ENCODE measurements at regions not wholly inside any gene's neighbourhood (a gene's known extent, or its start where the extent isn't known, plus 50 kb on each side); places are given as distances from the start of the nearest gene placed in this dataset.

DNA sequence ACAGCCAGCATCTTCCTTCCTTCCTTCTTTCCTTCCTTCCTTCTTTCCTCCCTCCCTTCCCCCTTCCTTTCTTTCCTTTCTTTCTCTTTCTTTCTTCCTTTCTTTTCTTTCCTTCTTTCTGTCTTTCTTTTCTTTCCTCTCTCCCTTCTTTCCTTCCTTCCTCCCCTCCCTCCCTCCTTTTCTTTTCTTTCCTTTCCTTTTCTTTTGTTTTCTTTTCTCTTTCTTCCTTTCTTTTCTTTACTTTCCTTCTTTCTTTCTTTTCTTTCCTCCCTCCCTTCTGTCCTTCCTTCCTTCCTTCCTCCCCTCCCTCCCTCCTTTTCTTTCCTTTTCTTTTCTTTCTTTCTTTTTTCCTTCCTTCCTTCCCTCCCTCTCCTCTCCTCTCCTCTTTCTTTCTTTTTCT, 296.0 kb upstream of the LRRTM4 start:
- no peak overlapping the region for H3K27ac ChIP-seq
- TF ChIP-seq ZFX (IDR thresholded peaks at IDR 0.05): no peak
- no peak for TF ChIP-seq CTCF (conservative IDR thresholded peaks at IDR 0.05)

- H3K27ac ChIP-seq: no peak overlapping the region
- TF ChIP-seq CTCF (conservative IDR thresholded peaks at IDR 0.05): no peak
- TF ChIP-seq ZFX (IDR thresholded peaks at IDR 0.05): no peak
These were observed 300.9 kb upstream of the LRRTM4 start for GRCh38 chr2:77823028-77823427.

DNA sequence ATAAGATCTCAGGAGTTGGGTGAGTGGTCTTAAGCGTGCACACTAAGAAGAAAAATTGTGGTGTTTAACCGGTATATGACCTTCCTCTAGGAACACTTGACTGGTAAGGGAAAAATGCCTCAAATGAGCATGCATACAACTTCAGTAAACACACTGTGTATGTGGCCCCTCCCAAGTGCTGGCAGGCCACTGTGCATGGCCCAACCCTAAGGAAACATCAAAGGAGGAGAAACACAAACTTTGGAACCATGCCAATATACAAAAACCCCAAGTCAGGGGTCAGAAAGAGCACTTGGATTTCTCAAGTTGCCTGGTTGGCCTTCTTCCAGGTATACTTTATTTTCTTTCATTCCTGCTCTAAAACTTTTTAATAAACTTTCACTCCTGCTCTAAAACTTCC, 308.9 kb upstream of the LRRTM4 start:
- no peak overlapping the region; the same call in 1 of the 2 replicates for H3K27ac ChIP-seq
- no peak for TF ChIP-seq CTCF (conservative IDR thresholded peaks at IDR 0.05)
- no peak for TF ChIP-seq ZFX (IDR thresholded peaks at IDR 0.05)

GRCh38 chr2:77831471-77831870, 309.3 kb upstream of the LRRTM4 start:
- peak overlapping the region; percentile 44; the same call in 1 of the 2 replicates for H3K27ac ChIP-seq
- TF ChIP-seq ZFX (IDR thresholded peaks at IDR 0.05): no peak
- TF ChIP-seq CTCF (conservative IDR thresholded peaks at IDR 0.05): no peak

- TF ChIP-seq ZFX (IDR thresholded peaks at IDR 0.05) (no peak), CTCF (conservative IDR thresholded peaks at IDR 0.05) (no peak)
- H3K27ac ChIP-seq: peak overlapping the region; percentile 44; the same call in 1 of the 2 replicates
These were observed 309.7 kb upstream of the LRRTM4 start for GRCh38 chr2:77831898-77832297.

GRCh38 chr2:77834360-77835002, 312.3 kb upstream of the LRRTM4 start:
- no peak overlapping the region for H3K27ac ChIP-seq
- TF ChIP-seq CTCF (conservative IDR thresholded peaks at IDR 0.05) (no peak), ZFX (IDR thresholded peaks at IDR 0.05) (no peak)

- TF ChIP-seq ZFX (IDR thresholded peaks at IDR 0.05) (no peak), CTCF (conservative IDR thresholded peaks at IDR 0.05) (no peak)
These were observed 316.3 kb upstream of the LRRTM4 start for GRCh38 chr2:77838441-77838840.

More at GRCh38 chr2:77838441-77838840, 316.3 kb upstream of the LRRTM4 start:
- H3K27ac ChIP-seq: no peak overlapping the region
